NCI-H526 (cell line): ENCODE measurements at regions not wholly inside any gene's neighbourhood (a gene's known extent, or its start where the extent isn't known, plus 50 kb on each side); places are given as distances from the start of the nearest gene placed in this dataset.
A peak's percentile ranks its signal among the peaks of the same experiment; 100 is the strongest.

Experiments used
- DNase-seq, 2 experiments: peaks; one replicate each; lab custom pipeline; 2025; lab: John Stamatoyannopoulos, UW

GRCh38 chr11:15730263-15730994 lies 615.7 kb downstream of the INSC start:
- no peak for DNase-seq

GRCh38 chr11:15730995-15731385 lies 616.3 kb downstream of the INSC start:
- DNase-seq = no peak

- DNase-seq = no peak
Observed at GRCh38 chr11:15735706-15736105, 620.6 kb downstream of the SOX6 start.

- no peak for DNase-seq
Observed at GRCh38 chr11:15737320-15737719, 619.0 kb downstream of the SOX6 start.

DNA sequence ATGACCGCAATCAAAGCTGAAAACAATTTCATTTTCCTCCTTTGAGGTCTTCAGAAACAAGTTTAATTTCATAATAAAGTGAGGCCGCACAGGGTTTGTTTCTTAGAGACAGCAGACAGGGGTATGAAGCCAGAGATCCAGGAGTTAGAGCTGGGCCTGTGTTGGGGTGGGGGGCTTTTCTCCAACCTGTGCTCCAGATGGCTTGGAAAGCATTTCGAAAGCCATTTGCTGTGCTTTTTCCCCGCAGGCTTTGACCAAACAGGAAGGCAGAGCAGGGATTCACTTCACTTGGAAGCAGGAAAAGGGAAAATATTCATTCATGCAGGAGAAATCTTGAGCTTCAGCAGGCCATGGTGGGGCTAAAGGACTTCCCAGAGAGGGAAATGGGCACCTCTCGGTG lies 617.4 kb downstream of the SOX6 start:
- no peak for DNase-seq

DNA sequence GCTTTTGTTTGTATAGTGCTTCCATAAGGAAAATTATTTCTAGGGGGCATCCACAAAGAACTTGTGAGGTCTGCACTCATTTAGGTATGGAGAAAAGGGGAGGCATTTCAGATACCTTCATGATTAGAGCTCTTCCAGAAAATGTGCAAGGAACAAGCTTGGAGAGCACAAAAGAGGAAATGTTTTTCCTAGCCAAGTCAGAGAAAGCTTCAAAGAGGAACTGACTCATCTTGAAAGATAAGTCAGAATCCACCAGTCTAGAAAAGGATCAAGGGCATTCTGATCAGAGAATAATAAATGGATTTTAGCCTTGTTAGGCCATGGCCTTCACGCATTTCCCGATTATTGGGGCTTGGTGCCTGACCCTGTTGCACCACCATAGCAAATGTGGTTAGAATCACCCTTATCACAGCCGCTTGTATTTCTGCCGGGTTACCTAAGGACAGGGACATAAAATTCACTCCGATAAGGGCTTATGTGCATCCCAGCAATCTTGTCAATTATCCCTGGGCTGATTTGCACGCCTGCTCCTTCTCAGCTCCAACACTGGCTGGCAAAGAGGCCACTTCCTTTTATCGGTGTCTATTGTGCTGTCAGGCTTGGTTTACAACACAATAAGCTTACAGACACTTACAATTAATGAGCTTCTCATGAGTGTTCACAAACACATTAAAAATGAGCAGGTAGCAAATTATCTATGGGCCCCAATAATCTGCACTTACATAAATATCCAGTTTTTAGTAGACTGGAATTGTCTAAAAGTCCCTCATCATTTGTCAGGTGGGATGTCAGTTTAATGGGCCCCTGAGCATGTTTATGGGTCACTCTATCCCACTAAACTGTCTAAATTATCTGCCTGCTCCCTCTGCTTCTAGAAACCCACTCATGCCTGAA lies 613.5 kb downstream of the SOX6 start:
- DNase-seq = peak in 1 of 2 experiments; percentile 9

- DNase-seq = no peak
Observed at GRCh38 chr11:15744693-15745092, 611.7 kb downstream of the SOX6 start.

- no peak for DNase-seq
Observed at GRCh38 chr11:15745266-15745665, 611.1 kb downstream of the SOX6 start.

DNA sequence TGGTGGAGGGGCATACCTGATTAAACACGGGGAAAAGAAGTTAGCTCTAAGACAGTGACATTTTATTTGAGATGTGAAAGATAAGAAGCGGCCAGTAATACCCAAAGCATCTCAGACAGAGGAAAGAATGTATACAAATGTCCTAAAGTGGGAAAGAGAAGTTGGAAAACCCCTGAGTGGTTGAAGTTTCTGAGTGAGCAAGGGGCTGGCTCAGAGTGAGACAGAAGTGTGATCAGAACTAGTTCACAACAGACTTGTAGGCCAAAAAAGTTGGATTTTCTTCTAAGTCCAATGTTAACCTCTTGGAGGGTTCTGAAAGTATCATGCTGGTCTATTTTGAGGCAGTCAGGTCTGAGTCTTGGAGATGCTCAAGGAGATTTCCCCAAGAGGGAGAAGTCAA lies 608.7 kb downstream of the SOX6 start:
- DNase-seq = no peak

GRCh38 chr11:15748132-15748531 lies 608.2 kb downstream of the SOX6 start:
- no peak for DNase-seq

DNA sequence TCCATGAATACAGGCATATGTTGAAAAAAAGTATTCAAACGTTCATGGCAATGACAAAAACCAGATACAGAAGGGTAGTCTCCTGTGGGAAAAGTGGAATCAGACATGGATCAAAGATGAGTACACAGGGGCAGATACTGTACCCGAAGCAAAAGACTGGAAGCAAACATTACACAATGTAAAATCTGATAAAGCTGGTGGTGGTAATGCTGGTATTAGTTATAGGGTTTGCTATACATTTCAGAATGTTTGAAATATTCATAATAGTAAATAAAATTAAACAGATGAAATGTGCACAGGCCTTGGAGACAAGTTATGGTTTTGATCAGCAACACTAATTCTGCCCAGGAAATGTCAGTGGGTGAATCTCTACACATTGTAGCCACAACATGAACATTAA lies 607.6 kb downstream of the SOX6 start:
- DNase-seq = no peak

DNA sequence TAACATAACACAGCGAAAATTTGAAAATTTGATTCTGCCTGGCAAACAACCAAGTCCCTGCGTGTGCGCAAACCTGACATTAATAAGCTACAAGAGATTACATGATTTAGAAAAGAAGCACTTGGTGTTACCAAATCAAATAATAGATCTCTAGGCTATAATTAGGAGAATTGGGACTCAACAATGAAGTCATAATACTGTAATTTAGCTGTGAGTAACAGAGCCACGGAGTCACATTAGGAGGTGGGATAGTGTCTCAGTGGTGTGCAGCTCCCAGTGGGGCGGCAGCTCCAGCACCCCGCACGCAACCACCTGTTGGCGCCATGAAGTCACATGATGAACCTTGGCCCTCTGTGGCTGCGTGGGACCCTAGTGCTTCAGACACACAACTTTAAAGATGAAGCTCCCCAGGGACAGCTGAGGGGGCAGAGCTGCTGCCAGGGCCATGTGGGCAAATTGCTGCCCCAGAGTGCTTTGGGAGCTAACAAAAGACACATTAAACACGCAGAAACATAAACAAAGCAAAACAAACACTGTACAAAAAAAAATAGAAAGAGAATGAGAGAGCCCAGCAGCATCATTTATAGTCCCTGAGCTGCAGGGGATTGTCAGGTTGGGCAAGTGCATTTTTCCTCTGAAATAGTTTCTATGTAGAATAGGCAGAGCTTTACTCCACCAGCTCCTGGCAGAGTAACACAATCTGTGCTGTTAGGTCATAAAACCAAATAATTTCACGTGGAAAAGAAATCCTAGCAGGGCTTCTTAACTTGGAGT lies 605.6 kb downstream of the SOX6 start:
- no peak for DNase-seq

DNA sequence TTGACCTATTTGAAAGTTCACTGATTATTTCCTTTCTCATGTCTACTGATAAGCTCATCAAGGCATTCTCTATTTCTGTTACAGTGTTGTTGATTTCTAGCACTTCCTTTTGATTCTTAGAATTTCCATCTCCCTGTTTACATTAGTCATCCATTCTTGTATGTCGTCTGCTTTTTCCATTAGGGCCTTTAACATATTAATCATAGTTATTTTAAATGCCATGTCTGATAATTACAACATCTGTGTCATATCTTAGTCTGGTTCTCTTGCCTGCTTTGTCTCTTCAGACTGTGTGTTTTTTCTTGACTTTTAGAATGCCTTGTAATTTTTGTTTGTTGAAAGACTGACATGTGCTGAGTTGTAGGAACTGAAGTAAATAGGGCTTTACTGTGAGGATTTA lies 602.1 kb downstream of the SOX6 start:
- DNase-seq = no peak

DNA sequence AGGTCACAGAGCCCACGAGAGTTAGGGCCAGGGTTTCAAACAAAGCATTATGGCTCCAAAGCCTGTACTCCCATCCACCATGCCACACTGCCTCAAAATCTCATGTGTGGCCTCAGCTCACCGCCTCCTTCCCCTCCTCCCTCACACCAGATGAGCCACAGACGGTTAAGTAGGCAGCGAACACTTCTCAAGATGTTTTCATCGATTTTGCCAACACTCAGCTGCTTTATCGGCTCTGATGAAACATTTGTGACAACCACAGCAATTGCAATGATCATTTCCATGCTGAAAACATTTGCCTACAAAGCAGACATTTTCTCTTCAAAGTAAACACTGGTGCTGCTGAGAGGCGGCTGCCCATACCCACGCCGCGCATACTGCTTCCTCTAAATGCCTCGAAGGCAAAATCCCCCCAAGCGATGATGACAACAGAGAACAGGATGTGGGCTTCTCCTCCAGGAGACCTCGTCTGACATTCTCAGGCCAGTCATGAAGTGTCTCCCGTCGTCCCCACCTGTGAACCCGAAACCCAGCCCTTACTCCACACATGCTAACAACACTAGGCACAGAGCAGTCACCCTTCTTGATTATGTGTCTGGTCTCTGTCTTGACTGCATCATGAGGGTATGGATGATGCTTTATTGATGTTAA lies 599.2 kb downstream of the SOX6 start:
- DNase-seq = peak in 1 of 2 experiments; percentile 55

GRCh38 chr11:15758857-15759465 lies 597.4 kb downstream of the SOX6 start:
- DNase-seq = peak in 1 of 2 experiments; percentile 47

GRCh38 chr11:15761235-15761634 lies 595.1 kb downstream of the SOX6 start:
- DNase-seq = no peak

DNA sequence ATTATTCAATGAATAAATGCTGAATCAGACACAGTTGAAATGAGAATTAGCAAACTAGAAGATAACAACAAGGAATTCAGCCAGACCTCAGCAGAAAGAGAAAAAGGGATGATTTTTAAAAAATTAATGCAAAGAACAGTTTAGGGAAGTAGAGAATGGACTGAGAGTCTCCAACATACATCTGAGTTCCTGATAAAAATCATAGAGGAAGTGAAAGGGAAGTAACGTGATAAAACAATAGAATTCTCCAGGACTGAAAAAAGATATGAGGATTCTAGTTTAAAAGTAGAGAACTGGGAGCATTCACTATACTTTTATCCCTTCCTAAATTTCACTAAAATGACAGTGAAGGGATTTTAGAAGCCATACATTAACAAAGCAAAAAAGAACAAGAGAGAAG lies 592.0 kb downstream of the SOX6 start:
- DNase-seq = no peak

GRCh38 chr11:15764948-15765347 lies 591.4 kb downstream of the SOX6 start:
- DNase-seq = peak; percentile 85 to 87

- DNase-seq = no peak
Observed at GRCh38 chr11:15765530-15765929, 590.8 kb downstream of the SOX6 start.

GRCh38 chr11:15768321-15768720 lies 588.0 kb downstream of the SOX6 start:
- DNase-seq = no peak

- peak; percentile 18 to 41 for DNase-seq
Observed at GRCh38 chr11:15769203-15769602, 587.1 kb downstream of the SOX6 start.
